Neutrophil (primary cell): ENCODE measurements at regions not wholly inside any gene's neighbourhood (a gene's known extent, or its start where the extent isn't known, plus 50 kb on each side); places are given as distances from the start of the nearest gene placed in this dataset.
"Not testable (repeated sequence)": the region's sequence is repeated elsewhere in the genome, so short reads cannot be mapped to it uniquely, and the experiment has no call there.

Experiments
- H3K27ac ChIP-seq: fragments of 200-600 bp; sonication (generic); 2 replicates; pipeline ENCODE4 v1.5.1; 2016; ENCODE audit warnings: mild to moderate bottlenecking, moderate library complexity
- H3K27me3 ChIP-seq: fragments of 200-600 bp; sonication (generic); 2 replicates; pipeline ENCODE4 v1.6.0; 2016; ENCODE audit warnings: mild to moderate bottlenecking
- H3K36me3 ChIP-seq: fragments of 200-600 bp; sonication (generic); 2 replicates; pipeline ENCODE4 v1.5.1; 2017
- H3K4me1 ChIP-seq, 2 experiments: fragments of 200-600 bp in 1 of 2; sonication (generic) in 1 of 2; 1 replicate in 1 of 2; 2 replicates in 1 of 2; pipeline versions ENCODE4 v1.5.1 to v1.6.1; 2013 to 2016; ENCODE audit warnings: low read depth in 1 of 2, low read length in 1 of 2, mild to moderate bottlenecking in 1 of 2, moderate library complexity in 1 of 2; ENCODE audit not compliant: control insufficient read depth in 1 of 2, insufficient read depth in 1 of 2
- H3K4me3 ChIP-seq, 2 experiments: fragments of 200-600 bp in 1 of 2; sonication (generic) in 1 of 2; 1 replicate in 1 of 2; 2 replicates in 1 of 2; pipeline ENCODE4 v1.5.1; 2013 to 2016; ENCODE audit warnings: low read depth in 1 of 2, low read length in 1 of 2, mild to moderate bottlenecking in 1 of 2, moderate library complexity in 1 of 2
- H3K9me3 ChIP-seq: fragments of 200-600 bp; sonication (generic); 2 replicates; pipeline ENCODE4 v1.5.1; 2016
- TF ChIP-seq, protein P1 (sequence below): fragments of 200-600 bp; sonication (generic); IDR thresholded peaks from 2 replicates; pipeline ENCODE4 v1.5.1; 2016; ENCODE audit warnings: antibody characterized with exemption

DNA sequence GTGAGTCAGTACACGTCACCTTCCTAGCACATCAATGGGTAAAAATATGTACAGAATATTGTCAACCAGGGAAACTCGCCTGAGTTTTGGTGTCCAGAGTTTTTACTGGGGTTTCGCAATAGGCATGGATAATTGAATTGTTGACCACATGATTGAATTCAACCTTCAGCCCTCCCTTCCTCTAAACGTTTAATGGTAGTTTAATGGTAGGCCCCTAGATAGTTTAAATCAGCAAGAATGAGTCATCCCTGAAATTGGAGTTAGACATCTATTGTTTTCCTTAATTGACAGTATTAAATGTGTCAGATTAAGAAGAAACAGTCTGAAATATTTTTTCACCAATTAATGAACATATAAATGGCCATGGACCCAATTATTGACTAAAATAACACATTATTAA, 57.8 kb upstream of the CACNA2D1 start:
- TF ChIP-seq, protein P1, sequence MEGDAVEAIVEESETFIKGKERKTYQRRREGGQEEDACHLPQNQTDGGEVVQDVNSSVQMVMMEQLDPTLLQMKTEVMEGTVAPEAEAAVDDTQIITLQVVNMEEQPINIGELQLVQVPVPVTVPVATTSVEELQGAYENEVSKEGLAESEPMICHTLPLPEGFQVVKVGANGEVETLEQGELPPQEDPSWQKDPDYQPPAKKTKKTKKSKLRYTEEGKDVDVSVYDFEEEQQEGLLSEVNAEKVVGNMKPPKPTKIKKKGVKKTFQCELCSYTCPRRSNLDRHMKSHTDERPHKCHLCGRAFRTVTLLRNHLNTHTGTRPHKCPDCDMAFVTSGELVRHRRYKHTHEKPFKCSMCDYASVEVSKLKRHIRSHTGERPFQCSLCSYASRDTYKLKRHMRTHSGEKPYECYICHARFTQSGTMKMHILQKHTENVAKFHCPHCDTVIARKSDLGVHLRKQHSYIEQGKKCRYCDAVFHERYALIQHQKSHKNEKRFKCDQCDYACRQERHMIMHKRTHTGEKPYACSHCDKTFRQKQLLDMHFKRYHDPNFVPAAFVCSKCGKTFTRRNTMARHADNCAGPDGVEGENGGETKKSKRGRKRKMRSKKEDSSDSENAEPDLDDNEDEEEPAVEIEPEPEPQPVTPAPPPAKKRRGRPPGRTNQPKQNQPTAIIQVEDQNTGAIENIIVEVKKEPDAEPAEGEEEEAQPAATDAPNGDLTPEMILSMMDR = no peak
- H3K4me1 ChIP-seq = no peaks in the 10 kb centered on the region
- H3K36me3 ChIP-seq = no peaks in the 10 kb centered on the region
- H3K4me3 ChIP-seq = no peak overlapping the region
- H3K9me3 ChIP-seq = no peaks in the 10 kb centered on the region
- H3K27me3 ChIP-seq = no peaks in the 10 kb centered on the region
- no peak overlapping the region for H3K27ac ChIP-seq

DNA sequence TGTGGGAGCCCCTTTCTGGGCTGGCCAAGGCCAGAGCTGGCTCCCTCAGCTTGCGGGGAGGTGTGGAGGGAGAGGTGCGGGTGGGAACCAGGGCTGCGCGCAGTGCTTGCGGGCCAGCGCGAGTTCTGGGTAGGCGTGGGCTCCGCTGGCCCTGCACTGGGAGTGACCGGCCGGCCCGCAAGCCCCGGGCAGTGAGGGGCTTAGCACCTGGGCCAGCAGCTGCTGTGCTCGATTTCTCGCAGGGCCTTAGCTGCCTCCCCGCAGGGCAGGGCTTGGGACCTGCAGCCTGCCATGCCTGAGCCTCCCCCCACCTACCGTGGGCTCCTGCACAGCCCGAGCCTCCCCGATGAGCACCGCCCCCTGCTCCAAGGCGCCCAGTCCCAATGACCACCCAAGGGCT, 56.0 kb upstream of the CACNA2D1 start:
- not testable (repeated sequence) for H3K4me3 ChIP-seq, H3K36me3 ChIP-seq, H3K9me3 ChIP-seq, H3K27ac ChIP-seq, H3K27me3 ChIP-seq, H3K4me1 ChIP-seq

DNA sequence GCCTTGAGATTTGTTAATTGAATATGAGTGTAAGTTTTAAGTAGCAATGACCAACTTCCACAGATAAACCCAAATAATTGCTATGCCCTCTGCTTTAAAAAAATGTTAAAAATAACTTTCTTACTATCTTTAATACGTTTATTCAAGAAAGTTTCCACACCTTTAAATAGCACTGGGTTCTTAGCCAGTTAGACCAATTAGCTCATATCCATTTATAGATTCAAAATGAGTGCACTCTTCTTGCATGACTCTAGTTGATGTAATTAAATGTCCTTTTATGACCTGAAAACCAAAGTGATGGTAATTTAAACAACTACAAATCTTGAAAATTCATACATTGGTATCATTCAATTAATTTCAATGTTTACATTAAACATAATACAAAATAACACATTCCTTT, 50.8 kb upstream of the CACNA2D1 start:
- TF ChIP-seq, protein P1 = no peak

More for the DNA sequence above, 50.8 kb upstream of the CACNA2D1 start:
- no peaks in the 10 kb centered on the region for H3K36me3 ChIP-seq
- no peak overlapping the region for H3K27ac ChIP-seq
- H3K4me1 ChIP-seq = no peaks in the 10 kb centered on the region
- no peaks in the 10 kb centered on the region for H3K27me3 ChIP-seq
- H3K4me3 ChIP-seq = no peak overlapping the region
- H3K9me3 ChIP-seq = no peaks in the 10 kb centered on the region
